Stomach (tissue), 8 donors: ENCODE measurements at regions not wholly inside any gene's neighbourhood (a gene's known extent, or its start where the extent isn't known, plus 50 kb on each side); places are given as distances from the start of the nearest gene placed in this dataset.

Source experiments
- DNase-seq, 2 donors: peaks; one replicate each; pipeline versions ENCODE4 v3.0.0 to v3.0.0-alpha.2; 2013 to 2019
- H3K27ac ChIP-seq, 5 donors: fragments of 200-600 bp in 4 of 5; sonication (generic) in 4 of 5; one replicate each; pipeline ENCODE4 v1.5.1; 2013 to 2019; ENCODE audit warnings: mild to moderate bottlenecking in 1 of 5, moderate library complexity in 1 of 5
- H3K27me3 ChIP-seq, 3 donors: fragments of 200-600 bp; sonication (generic); one replicate each; pipeline ENCODE4 v1.5.1; 2017 to 2019; ENCODE audit warnings: mixed run types in 1 of 3
- H3K36me3 ChIP-seq, 4 donors: fragments of 200-600 bp; sonication (generic); 1 replicate in 3 of 4; 2 replicates in 1 of 4; pipeline ENCODE4 v1.5.1; 2016 to 2019
- H3K4me1 ChIP-seq, 4 donors: fragments of 200-600 bp; sonication (generic); one replicate each; pipeline ENCODE4 v1.5.1; 2016 to 2019
- H3K4me3 ChIP-seq, 4 donors: fragments of 200-600 bp; sonication (generic) in 3 of 4; one replicate each; pipeline ENCODE4 v1.5.1; 2016 to 2019; ENCODE audit warnings: mild to moderate bottlenecking in 1 of 4
- H3K9me3 ChIP-seq, 4 donors: fragments of 200-600 bp; sonication (generic); one replicate each; pipeline ENCODE4 v1.5.1; 2016 to 2019
- CTCF ChIP-seq, 7 experiments: fragments of 450-650 bp in 4 of 7; fragments of 200-600 bp in 3 of 7; sonication (generic) in 3 of 7; IDR thresholded peaks; one replicate each; pipeline ENCODE4 v1.5.1; 2016 to 2019; ENCODE audit warnings: antibody characterized with exemption in 7 of 7, control low read depth in 2 of 7, mild to moderate bottlenecking in 1 of 7
- EP300 ChIP-seq: sonication (generic); formaldehyde crosslinking; IDR thresholded peaks from one replicate; pipeline ENCODE4 v1.6.1; 2017; ENCODE audit warnings: antibody characterized with exemption
- POLR2A ChIP-seq, 4 donors: fragments of 450-650 bp; IDR thresholded peaks; one replicate each; pipeline ENCODE4 v1.6.1; 2016; ENCODE audit warnings: antibody characterized with exemption in 4 of 4, control low read depth in 2 of 4, mild to moderate bottlenecking in 1 of 4, moderate library complexity in 1 of 4
- POLR2AphosphoS5 ChIP-seq, 3 donors: sonication (generic); formaldehyde crosslinking; IDR thresholded peaks; one replicate each; pipeline ENCODE4 v1.6.1; 2016; ENCODE audit warnings: antibody characterized with exemption in 3 of 3
- WGBS, 5 donors: extraction: QIAGEN DNeasy Blood & Tissue Kit in 3 of 5; methylation state at CpG; one replicate each; pipeline versions ENCODE4 v1.1.5 to v1.1.7; 2013 to 2018; 5-methylcytosine and 5-hydroxymethylcytosine counted together
- intact Hi-C: fragments of 100-400 bp; cut with DNase I; formaldehyde crosslinking; loops from one replicate; pipeline ENCODE4 v1.15.1; 2023; ENCODE audit warnings: low total_unique reads
- donor health status: healthy with polysubstance abuse.
- donor health status: Bipolar disorder and iron deficiency.
- donor health status: healthy.

DNA sequence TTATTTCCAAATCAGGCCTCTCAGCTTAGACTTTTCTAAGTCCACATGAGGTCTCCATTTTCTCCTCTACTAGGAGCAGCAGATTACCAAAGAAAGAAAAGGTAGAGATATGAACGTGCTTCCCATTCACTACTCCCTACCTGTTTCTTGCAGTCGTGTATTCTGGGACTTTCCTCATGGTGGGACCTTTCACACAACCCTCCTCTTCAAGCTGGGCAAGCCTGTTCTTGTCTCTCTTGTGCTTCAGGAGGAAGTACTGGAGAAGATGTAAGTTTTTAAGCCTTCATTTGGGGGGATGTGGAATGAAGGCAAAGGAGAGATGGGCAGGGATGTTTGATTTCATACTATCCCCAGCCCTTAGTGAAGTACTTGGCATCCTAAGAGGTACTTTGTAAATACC, 128.8 kb upstream of the SESN3 start:
- 70 to 86% (median 73%) methylated on average over 2 of the region's 2 CpGs for WGBS, 5 donors
- TF ChIP-seq EP300 (no peak), POLR2A (IDR thresholded peaks at IDR 0.05) (no peak), CTCF (IDR thresholded peaks at IDR 0.05) (no peak), POLR2AphosphoS5 (IDR thresholded peaks at IDR 0.05) (no peak)
- Histone ChIP-seq H3K4me3 (no peak overlapping the region), H3K27me3 (no peaks in the 10 kb centered on the region), H3K27ac (no peak overlapping the region), H3K4me1 (peaks cover 0 to 14% (median 3%) of the 10 kb centered on the region in 4 donors), H3K9me3 (no peaks in the 10 kb centered on the region), H3K36me3 (no peaks in the 10 kb centered on the region)
- intact Hi-C loops: no loop called here
- no peak for DNase-seq

DNA sequence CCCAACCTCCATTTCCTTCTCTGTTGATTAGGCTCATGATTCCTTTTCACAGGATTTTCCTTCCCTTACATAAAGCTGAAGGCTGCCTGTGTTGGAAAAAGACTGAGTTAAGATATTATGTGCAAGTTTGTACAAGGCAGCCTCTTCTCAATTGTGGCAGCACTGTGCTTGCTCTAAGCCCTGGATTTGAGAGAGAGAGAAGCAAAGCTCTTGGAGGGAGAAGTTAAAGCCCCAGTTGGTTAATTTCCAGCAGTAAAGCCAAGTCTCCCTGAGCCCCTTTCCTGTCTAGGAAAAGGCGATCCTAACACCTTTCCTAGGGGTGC, 128.3 kb upstream of the SESN3 start:
- 60 to 97% (median 89%) methylated on average over 1 of the region's 1 CpG for WGBS, 5 donors
- Histone ChIP-seq H3K36me3 (no peaks in the 10 kb centered on the region), H3K4me3 (no peak overlapping the region), H3K4me1 (peaks cover 0 to 9% (median 1%) of the 10 kb centered on the region in 4 donors), H3K9me3 (no peaks in the 10 kb centered on the region), H3K27me3 (no peaks in the 10 kb centered on the region), H3K27ac (no peak overlapping the region)
- no peak for DNase-seq
- TF ChIP-seq EP300 (no peak), POLR2A (IDR thresholded peaks at IDR 0.05) (no peak), POLR2AphosphoS5 (IDR thresholded peaks at IDR 0.05) (no peak), CTCF (IDR thresholded peaks at IDR 0.05) (no peak)
- intact Hi-C loops: no loop called here

DNA sequence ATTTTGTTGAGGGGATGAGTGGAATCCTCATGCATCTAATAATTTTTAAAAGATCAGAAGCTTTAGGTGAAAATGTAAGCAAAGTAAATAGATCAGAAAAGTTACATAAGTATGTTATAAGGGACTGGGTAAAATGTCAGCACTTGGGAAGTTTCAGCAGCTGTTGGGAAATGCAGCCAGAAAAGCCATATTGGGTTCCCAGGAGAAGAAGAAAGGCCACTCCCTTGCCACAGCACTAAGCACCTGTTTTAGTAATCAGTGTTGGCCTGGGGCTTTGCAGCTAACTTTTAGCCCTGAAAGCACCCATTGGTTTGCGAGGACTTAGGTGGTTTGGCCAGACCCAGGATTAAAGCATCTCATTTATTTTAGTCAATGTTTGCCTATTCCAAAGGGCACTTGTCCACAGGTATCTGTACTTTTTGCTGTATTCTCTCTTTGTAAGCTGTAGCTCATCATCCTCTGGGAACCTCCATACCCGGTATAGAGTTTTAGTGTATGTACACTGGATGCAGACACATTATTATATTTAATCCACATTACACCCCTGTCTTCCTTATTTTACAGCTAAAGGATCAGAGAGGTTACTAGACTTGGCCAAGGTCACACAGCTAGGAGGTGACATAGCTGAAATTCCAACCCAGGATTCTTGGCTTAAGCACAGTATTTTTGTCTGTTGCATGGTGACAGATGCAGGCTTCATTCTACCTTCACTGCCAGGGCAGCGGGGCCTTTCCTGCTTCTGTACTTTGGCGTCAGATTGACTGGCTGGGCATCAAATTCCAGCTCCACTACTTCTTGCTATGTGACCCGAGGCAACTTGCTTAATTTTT, 127.7 kb upstream of the SESN3 start:
- DNase-seq: peak in 1 of 2 donors; percentile 27
- no peaks in the 10 kb centered on the region for H3K27me3 ChIP-seq
- TF ChIP-seq POLR2AphosphoS5 (IDR thresholded peaks at IDR 0.05) (no peak), EP300 (no peak), CTCF (IDR thresholded peaks at IDR 0.05) (no peak), POLR2A (IDR thresholded peaks at IDR 0.05) (no peak)
- no peaks in the 10 kb centered on the region for H3K9me3 ChIP-seq
- 56 to 74% (median 64%) methylated on average over 5 of the region's 5 CpGs for WGBS, 5 donors
- H3K4me1 ChIP-seq: peaks cover 0 to 9% (median 0%) of the 10 kb centered on the region in 4 donors
- H3K27ac ChIP-seq: no peak overlapping the region
- H3K4me3 ChIP-seq: no peak overlapping the region
- intact Hi-C loops: no loop called here
- H3K36me3 ChIP-seq: no peaks in the 10 kb centered on the region

DNA sequence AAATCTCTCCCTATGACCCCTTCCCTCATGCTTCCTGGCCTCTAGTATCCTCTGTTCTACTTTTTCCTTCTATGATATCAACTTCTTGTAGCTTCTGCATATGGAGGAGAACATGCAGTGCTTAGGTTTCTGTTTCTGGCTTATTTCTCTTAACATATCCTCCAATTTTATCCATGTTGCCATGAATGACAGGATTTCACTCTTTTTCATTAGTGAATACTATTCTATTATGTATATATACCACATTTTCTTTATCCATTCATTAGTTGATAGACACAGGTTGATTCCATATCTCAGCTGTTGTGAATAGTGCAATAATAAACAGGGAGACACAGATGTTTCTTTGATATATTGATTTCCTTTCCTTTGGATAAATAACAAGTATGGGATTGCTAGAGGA, 123.3 kb upstream of the SESN3 start:
- no peak for DNase-seq
- Histone ChIP-seq H3K27ac (no peak overlapping the region), H3K4me1 (peaks cover 0 to 7% (median 0%) of the 10 kb centered on the region in 4 donors), H3K36me3 (no peaks in the 10 kb centered on the region), H3K4me3 (no peak overlapping the region), H3K9me3 (peaks cover 0 to 3% (median under 1%) of the 10 kb centered on the region in 4 donors), H3K27me3 (no peaks in the 10 kb centered on the region)
- intact Hi-C loops: no loop called here
- TF ChIP-seq CTCF (IDR thresholded peaks at IDR 0.05) (no peak), POLR2AphosphoS5 (IDR thresholded peaks at IDR 0.05) (no peak), EP300 (no peak), POLR2A (IDR thresholded peaks at IDR 0.05) (no peak)
